Peyer's patch (tissue), 4 donors: ENCODE measurements at regions not wholly inside any gene's neighbourhood (a gene's known extent, or its start where the extent isn't known, plus 50 kb on each side); places are given as distances from the start of the nearest gene placed in this dataset.

Experiments used
- DNase-seq, 3 donors: peaks; one replicate each; pipeline ENCODE4 v3.0.0-alpha.2; 2017 to 2019
- H3K27ac ChIP-seq, 4 donors: fragments of 200-600 bp; sonication (generic); one replicate each; pipeline ENCODE4 v1.5.1; 2016 to 2019
- H3K27me3 ChIP-seq, 2 donors: fragments of 200-600 bp; sonication (generic); one replicate each; pipeline ENCODE4 v1.5.1; 2019
- H3K36me3 ChIP-seq, 3 donors: fragments of 200-600 bp; sonication (generic); one replicate each; pipeline ENCODE4 v1.5.1; 2016 to 2019
- H3K4me1 ChIP-seq, 4 donors: fragments of 200-600 bp; sonication (generic); one replicate each; pipeline ENCODE4 v1.5.1; 2016 to 2019
- H3K4me3 ChIP-seq, 4 donors: fragments of 200-600 bp; sonication (generic); 1 replicate in 3 of 4; 2 replicates in 1 of 4; pipeline ENCODE4 v1.5.1; 2016 to 2019; ENCODE audit warnings: mild to moderate bottlenecking in 1 of 4
- H3K9me3 ChIP-seq, 4 donors: fragments of 200-600 bp; sonication (generic); one replicate each; pipeline ENCODE4 v1.5.1; 2016 to 2019; ENCODE audit warnings: mild to moderate bottlenecking in 1 of 4
- CTCF ChIP-seq, 6 experiments: fragments of 450-650 bp in 4 of 6; fragments of 200-600 bp in 2 of 6; sonication (generic) in 1 of 6; IDR thresholded peaks; one replicate each; pipeline ENCODE4 v1.5.1; 2017 to 2019; ENCODE audit warnings: antibody characterized with exemption in 6 of 6, mild to moderate bottlenecking in 3 of 6, moderate library complexity in 1 of 6
- POLR2A ChIP-seq, 2 donors: fragments of 450-650 bp; IDR thresholded peaks; one replicate each; pipeline ENCODE4 v1.5.1; 2017; ENCODE audit warnings: antibody characterized with exemption in 2 of 2, mild to moderate bottlenecking in 2 of 2, moderate library complexity in 2 of 2

- Histone ChIP-seq H3K27me3 (no peaks in the 10 kb centered on the region), H3K27ac (no peak overlapping the region), H3K36me3 (no peaks in the 10 kb centered on the region), H3K4me1 (no peaks in the 10 kb centered on the region), H3K9me3 (no peaks in the 10 kb centered on the region), H3K4me3 (no peak overlapping the region)
- DNase-seq, result no peak
- TF ChIP-seq CTCF (IDR thresholded peaks at IDR 0.05) (no peak), POLR2A (IDR thresholded peaks at IDR 0.05) (no peak)
Observed at GRCh38 chr2:187214306-187214705, 233.7 kb downstream of the CALCRL start.

- H3K4me3 ChIP-seq, result no peak overlapping the region
- TF ChIP-seq POLR2A (IDR thresholded peaks at IDR 0.05) (no peak), CTCF (IDR thresholded peaks at IDR 0.05) (no peak)
- H3K9me3 ChIP-seq, result no peaks in the 10 kb centered on the region
- H3K27ac ChIP-seq, result no peak overlapping the region
- no peaks in the 10 kb centered on the region for H3K36me3 ChIP-seq
- DNase-seq, result no peak
- H3K27me3 ChIP-seq, result no peaks in the 10 kb centered on the region
- no peaks in the 10 kb centered on the region for H3K4me1 ChIP-seq
Observed at GRCh38 chr2:187213798-187214197, 234.3 kb downstream of the CALCRL start.

- no peaks in the 10 kb centered on the region for H3K27me3 ChIP-seq
- H3K27ac ChIP-seq, result no peak overlapping the region
- H3K9me3 ChIP-seq, result no peaks in the 10 kb centered on the region
- no peaks in the 10 kb centered on the region for H3K36me3 ChIP-seq
- no peak for DNase-seq
- no peak overlapping the region for H3K4me3 ChIP-seq
- TF ChIP-seq CTCF (IDR thresholded peaks at IDR 0.05), result no peak
- no peak for TF ChIP-seq POLR2A (IDR thresholded peaks at IDR 0.05)
- H3K4me1 ChIP-seq, result no peaks in the 10 kb centered on the region
Observed at GRCh38 chr2:187210726-187211125, 237.3 kb downstream of the CALCRL start.

GRCh38 chr2:187208199-187208785 lies 239.8 kb downstream of the CALCRL start:
- Histone ChIP-seq H3K36me3 (no peaks in the 10 kb centered on the region), H3K4me3 (no peak overlapping the region), H3K27ac (no peak overlapping the region), H3K4me1 (no peaks in the 10 kb centered on the region), H3K9me3 (no peaks in the 10 kb centered on the region), H3K27me3 (no peaks in the 10 kb centered on the region)
- no peak for DNase-seq
- TF ChIP-seq POLR2A (IDR thresholded peaks at IDR 0.05), result no peak
- TF ChIP-seq CTCF (IDR thresholded peaks at IDR 0.05), result no peak

GRCh38 chr2:187207126-187207525 lies 240.9 kb downstream of the CALCRL start:
- TF ChIP-seq POLR2A (IDR thresholded peaks at IDR 0.05) (no peak), CTCF (IDR thresholded peaks at IDR 0.05) (no peak)
- no peak for DNase-seq
- H3K9me3 ChIP-seq, result no peaks in the 10 kb centered on the region

GRCh38 chr2:187206471-187206870 lies 241.6 kb downstream of the CALCRL start:
- Histone ChIP-seq H3K36me3 (no peaks in the 10 kb centered on the region), H3K4me1 (no peaks in the 10 kb centered on the region), H3K27ac (no peak overlapping the region), H3K27me3 (no peaks in the 10 kb centered on the region), H3K4me3 (no peak overlapping the region), H3K9me3 (no peaks in the 10 kb centered on the region)
- TF ChIP-seq CTCF (IDR thresholded peaks at IDR 0.05), result no peak
- TF ChIP-seq POLR2A (IDR thresholded peaks at IDR 0.05), result no peak
- no peak for DNase-seq

More at GRCh38 chr2:187207126-187207525, 240.9 kb downstream of the CALCRL start:
- Histone ChIP-seq H3K27ac (no peak overlapping the region), H3K4me1 (no peaks in the 10 kb centered on the region), H3K27me3 (no peaks in the 10 kb centered on the region), H3K4me3 (no peak overlapping the region), H3K36me3 (no peaks in the 10 kb centered on the region)
